Activated CD8-positive, alpha-beta memory T cell treated with anti-CD3 and anti-CD28 coated beads for 24 hours (primary cell): ENCODE measurements at regions not wholly inside any gene's neighbourhood (a gene's known extent, or its start where the extent isn't known, plus 50 kb on each side); places are given as distances from the start of the nearest gene placed in this dataset.

ENCODE experiments used
- DNase-seq: peaks from one replicate; pipeline ENCODE4 v3.0.0-alpha.2; 2020

DNA sequence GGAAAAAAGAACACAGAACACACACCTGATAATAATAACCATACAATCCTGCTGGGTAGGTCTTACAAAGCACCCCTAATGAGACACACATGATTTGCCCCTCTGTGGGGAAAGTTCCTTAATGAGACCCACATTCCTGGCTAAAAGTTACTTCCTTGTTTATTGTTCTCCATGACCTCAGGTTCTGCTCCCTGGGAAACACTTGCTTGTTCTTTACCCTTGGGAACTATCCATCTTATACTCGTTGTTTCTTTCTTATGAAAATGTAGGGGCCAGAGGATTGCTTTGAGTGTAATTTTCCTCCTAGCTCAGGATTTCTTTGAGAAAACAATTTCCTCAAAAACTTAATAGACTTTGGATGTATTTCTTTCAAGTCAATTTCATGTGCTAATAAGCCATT lies 52.1 kb upstream of the PCDH10 start:
- no peak for DNase-seq
